C4-2B (cell line): ENCODE measurements at regions not wholly inside any gene's neighbourhood (a gene's known extent, or its start where the extent isn't known, plus 50 kb on each side); places are given as distances from the start of the nearest gene placed in this dataset.
A peak's percentile ranks its signal among the peaks of the same experiment; 100 is the strongest.

Source experiments
- H3K27ac ChIP-seq: fragments of 450-650 bp; 2 replicates; pipeline ENCODE4 v1.5.1; 2017
- ZFX ChIP-seq: fragments of 450-650 bp; IDR thresholded peaks from 2 replicates; pipeline ENCODE4 v1.6.1; 2017
- TF ChIP-seq, protein P1 (sequence below): fragments of 450-650 bp; conservative IDR thresholded peaks from 2 replicates; pipeline ENCODE4 v1.5.1; 2017; ENCODE audit warnings: mild to moderate bottlenecking

- H3K27ac ChIP-seq: no peak overlapping the region
- TF ChIP-seq ZFX: no peak
- TF ChIP-seq, protein P1, sequence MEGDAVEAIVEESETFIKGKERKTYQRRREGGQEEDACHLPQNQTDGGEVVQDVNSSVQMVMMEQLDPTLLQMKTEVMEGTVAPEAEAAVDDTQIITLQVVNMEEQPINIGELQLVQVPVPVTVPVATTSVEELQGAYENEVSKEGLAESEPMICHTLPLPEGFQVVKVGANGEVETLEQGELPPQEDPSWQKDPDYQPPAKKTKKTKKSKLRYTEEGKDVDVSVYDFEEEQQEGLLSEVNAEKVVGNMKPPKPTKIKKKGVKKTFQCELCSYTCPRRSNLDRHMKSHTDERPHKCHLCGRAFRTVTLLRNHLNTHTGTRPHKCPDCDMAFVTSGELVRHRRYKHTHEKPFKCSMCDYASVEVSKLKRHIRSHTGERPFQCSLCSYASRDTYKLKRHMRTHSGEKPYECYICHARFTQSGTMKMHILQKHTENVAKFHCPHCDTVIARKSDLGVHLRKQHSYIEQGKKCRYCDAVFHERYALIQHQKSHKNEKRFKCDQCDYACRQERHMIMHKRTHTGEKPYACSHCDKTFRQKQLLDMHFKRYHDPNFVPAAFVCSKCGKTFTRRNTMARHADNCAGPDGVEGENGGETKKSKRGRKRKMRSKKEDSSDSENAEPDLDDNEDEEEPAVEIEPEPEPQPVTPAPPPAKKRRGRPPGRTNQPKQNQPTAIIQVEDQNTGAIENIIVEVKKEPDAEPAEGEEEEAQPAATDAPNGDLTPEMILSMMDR: peak; percentile 52
Measured at GRCh38 chr6:164109770-164110140, 695.2 kb downstream of the QKI start.

DNA sequence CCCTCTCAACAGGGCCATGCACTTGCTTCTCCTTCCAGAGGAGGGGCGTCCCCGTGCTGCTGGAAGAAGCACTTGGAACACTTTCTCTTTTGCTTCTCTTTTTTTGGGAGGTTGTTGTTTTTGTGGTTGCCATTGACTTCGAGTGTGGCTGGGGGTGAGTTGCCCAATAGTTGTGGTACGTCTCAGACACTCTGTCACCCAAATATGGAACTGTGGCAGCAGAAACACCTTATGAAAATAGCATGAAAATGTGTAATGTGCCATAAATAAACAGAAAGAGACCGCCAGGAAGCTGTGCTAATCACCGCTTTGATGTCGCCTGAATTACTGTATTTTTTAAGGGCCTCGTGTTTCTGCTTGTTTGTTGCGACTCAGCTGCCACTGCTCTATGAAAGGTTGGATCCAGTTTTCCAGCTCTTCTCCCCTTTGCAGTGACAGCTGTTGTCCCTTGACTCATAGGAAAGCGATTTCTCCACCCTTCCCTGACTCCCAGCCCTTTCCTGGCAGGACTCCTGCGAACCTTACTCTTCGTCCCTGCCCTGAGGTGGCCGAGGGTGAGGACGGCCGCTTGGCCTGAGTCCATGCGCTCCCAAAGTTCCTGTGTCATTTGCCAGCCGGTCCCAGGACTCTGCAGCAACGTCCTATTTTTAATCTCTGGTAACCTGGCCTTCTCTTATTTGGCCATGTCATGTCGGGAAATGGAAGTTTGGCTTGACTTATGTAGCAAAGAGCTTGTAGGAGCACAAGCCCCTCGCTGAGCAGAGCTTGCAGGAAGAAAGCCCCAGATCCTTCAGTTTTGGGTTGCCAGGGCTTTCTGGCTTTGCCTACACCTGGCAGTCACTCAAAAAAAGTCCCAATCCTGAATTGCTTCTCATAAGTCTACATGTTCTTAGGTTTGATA lies 694.6 kb downstream of the QKI start:
- TF ChIP-seq, protein P1: no peak
- no peak for TF ChIP-seq ZFX
- H3K27ac ChIP-seq: no peak overlapping the region

GRCh38 chr6:164108092-164108491 lies 693.6 kb downstream of the QKI start:
- TF ChIP-seq, protein P1: no peak
- TF ChIP-seq ZFX: no peak
- no peak overlapping the region for H3K27ac ChIP-seq

- H3K27ac ChIP-seq: no peak overlapping the region
- TF ChIP-seq, protein P1: no peak
- TF ChIP-seq ZFX: no peak
Measured at GRCh38 chr6:164107297-164107995, 692.9 kb downstream of the QKI start.

- H3K27ac ChIP-seq: no peak overlapping the region
- TF ChIP-seq, protein P1: peak; percentile 45
- no peak for TF ChIP-seq ZFX
Measured at GRCh38 chr6:164106345-164106769, 691.8 kb downstream of the QKI start.

GRCh38 chr6:164105705-164106104 lies 691.2 kb downstream of the QKI start:
- no peak overlapping the region for H3K27ac ChIP-seq
- TF ChIP-seq ZFX: no peak
- TF ChIP-seq, protein P1: no peak

- no peak for TF ChIP-seq ZFX
- TF ChIP-seq, protein P1: no peak
- no peak overlapping the region for H3K27ac ChIP-seq
Measured at GRCh38 chr6:164104432-164104831, 689.9 kb downstream of the QKI start.
